ENCODE measurements at regions not wholly inside any gene's neighbourhood (a gene's known extent, or its start where the extent isn't known, plus 50 kb on each side); places are given as distances from the start of the nearest gene placed in this dataset.

DNA sequence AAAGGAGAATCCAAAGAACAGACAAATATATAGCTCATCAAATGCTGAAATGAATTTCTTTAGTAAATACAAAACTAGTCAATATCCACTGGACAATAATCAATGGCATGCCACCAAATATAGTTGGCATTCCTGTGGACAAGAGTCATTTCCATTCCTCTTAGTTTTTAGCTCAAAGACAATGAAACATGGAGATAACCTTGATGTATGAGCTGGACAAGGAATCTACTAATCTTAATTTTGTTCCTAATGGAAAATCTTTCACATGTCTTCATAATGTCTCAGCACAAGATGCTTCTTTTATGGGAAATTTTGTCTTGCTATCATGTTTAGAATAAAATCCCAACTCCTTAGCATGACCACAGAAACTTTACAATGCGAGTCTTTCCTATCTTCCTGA lies 87.8 kb downstream of the PFDN4 start:
- ChIA-PET CTCF (no interaction called here), POLR2A (no interaction called here)
- H3K36me3 ChIP-seq (ENCODE audit: control insufficient read depth, insufficient read depth, low read length), result no peaks in the 10 kb centered on the region
- H3K4me1 Mint-ChIP-seq (ENCODE audit: low read depth, unreplicated experiment), result no peaks in the 10 kb centered on the region
- H3K4me1 ChIP-seq, result no peaks in the 10 kb centered on the region
- H3K9me3 Mint-ChIP-seq (ENCODE audit: unreplicated experiment), result no peaks in the 10 kb centered on the region
- peaks cover 11% of the 10 kb centered on the region for H3K27me3 Mint-ChIP-seq (ENCODE audit: insufficient read depth, unreplicated experiment)
- TF ChIP-seq, protein P1, sequence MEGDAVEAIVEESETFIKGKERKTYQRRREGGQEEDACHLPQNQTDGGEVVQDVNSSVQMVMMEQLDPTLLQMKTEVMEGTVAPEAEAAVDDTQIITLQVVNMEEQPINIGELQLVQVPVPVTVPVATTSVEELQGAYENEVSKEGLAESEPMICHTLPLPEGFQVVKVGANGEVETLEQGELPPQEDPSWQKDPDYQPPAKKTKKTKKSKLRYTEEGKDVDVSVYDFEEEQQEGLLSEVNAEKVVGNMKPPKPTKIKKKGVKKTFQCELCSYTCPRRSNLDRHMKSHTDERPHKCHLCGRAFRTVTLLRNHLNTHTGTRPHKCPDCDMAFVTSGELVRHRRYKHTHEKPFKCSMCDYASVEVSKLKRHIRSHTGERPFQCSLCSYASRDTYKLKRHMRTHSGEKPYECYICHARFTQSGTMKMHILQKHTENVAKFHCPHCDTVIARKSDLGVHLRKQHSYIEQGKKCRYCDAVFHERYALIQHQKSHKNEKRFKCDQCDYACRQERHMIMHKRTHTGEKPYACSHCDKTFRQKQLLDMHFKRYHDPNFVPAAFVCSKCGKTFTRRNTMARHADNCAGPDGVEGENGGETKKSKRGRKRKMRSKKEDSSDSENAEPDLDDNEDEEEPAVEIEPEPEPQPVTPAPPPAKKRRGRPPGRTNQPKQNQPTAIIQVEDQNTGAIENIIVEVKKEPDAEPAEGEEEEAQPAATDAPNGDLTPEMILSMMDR (IDR thresholded peaks at IDR 0.05; ENCODE audit: insufficient read depth in 1 of 2, low read depth in 1 of 2, low read length in 1 of 2, severe bottlenecking in 1 of 2, unreplicated experiment in 1 of 2), result no peak
- no peak overlapping the region for H3K4me3 ChIP-seq (ENCODE audit: low read depth, low read length)
- no TSS peak for BruUV-seq (replicated peaks)
- H3K9me3 ChIP-seq, result no peaks in the 10 kb centered on the region
- DNase-seq, result no peak
- H3K27me3 ChIP-seq (replicated peaks; ENCODE audit: control insufficient read depth, insufficient read depth, low read length), result no peaks in the 10 kb centered on the region; the same call in none of the 2 replicates
- H3K4me3 Mint-ChIP-seq (ENCODE audit: unreplicated experiment), result no peak overlapping the region
- intact Hi-C loops (cut with micrococcal nuclease; ENCODE audit: unreplicated experiment), result no loop called here
- H3K36me3 Mint-ChIP-seq (ENCODE audit: insufficient read depth, unreplicated experiment), result no peaks in the 10 kb centered on the region
- H3K27ac Mint-ChIP-seq (ENCODE audit: unreplicated experiment), result no peak overlapping the region

DNA sequence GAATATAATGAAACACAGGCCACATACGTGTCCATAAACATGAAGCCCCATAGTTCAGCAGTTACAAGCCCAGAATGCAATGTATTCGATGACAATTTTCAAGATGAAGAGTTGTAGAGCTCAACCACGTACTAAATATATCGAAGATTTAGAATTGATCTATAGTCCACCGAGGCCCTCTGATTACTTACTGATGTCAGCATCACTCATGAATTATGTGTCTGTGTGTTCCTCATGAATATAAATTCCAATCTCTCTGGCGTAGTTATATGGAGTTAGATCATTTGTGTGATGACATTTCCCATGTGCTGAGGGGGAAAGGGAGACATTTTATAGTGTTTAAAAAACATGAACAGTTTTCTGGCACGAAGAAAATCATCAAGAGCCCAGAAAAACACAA lies 97.5 kb downstream of the PFDN4 start:
- Histone ChIP-seq H3K36me3 (ENCODE audit: control insufficient read depth, insufficient read depth, low read length) (no peaks in the 10 kb centered on the region), H3K9me3 (no peaks in the 10 kb centered on the region), H3K27me3 (replicated peaks; ENCODE audit: control insufficient read depth, insufficient read depth, low read length) (no peaks in the 10 kb centered on the region), H3K4me1 (no peaks in the 10 kb centered on the region), H3K4me3 (ENCODE audit: low read depth, low read length) (no peak overlapping the region)
- no peak for DNase-seq
- POLR2A ChIA-PET, result no interaction called here
- TF ChIP-seq, protein P1 (IDR thresholded peaks at IDR 0.05; ENCODE audit: insufficient read depth in 1 of 2, low read depth in 1 of 2, low read length in 1 of 2, severe bottlenecking in 1 of 2, unreplicated experiment in 1 of 2), result no peak
- H3K4me1 Mint-ChIP-seq (ENCODE audit: low read depth, unreplicated experiment), result no peaks in the 10 kb centered on the region
- no peak overlapping the region for H3K4me3 Mint-ChIP-seq (ENCODE audit: unreplicated experiment)
- H3K27me3 Mint-ChIP-seq (ENCODE audit: insufficient read depth, unreplicated experiment), result peaks cover 12% of the 10 kb centered on the region
- intact Hi-C loops (cut with micrococcal nuclease; ENCODE audit: unreplicated experiment), result no loop called here
- no peaks in the 10 kb centered on the region for H3K36me3 Mint-ChIP-seq (ENCODE audit: insufficient read depth, unreplicated experiment)
- CTCF ChIA-PET, result no interaction called here
- BruUV-seq (replicated peaks), result no TSS peak
- H3K27ac Mint-ChIP-seq (ENCODE audit: unreplicated experiment), result no peak overlapping the region
- H3K9me3 Mint-ChIP-seq (ENCODE audit: unreplicated experiment), result no peaks in the 10 kb centered on the region

DNA sequence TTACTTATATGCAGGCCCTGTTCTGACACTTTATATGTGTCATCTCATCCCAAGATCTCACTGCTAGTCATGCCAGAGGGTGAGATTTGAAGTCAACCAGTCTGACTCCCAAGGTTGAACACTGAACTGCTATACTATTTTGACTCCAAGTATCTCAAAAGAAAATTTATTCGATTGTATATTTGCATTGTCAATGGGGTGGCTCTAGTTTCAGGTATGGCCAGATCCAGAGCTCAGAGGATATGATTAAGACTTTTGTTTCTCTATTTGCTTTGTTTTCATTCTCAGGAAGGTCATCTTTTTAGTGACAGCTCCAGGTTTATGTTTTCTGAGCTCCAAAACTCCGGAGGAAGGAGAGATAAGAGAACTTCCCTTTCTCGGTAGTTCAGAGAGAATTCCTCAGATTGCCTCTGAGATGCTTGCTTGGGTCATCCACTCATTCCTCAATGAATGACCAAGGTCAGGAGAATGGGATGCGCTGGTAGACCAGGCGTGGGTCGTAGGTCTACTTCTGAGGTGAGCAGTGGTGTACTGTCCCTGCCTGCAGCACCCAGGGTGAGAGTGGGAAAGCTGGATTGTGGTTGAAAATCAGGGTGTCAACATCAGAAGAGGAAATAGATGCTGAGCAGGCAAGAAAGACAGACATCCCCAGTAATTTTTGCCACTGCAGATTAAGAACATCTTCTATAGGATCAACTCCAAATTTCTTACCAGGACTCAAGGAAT lies 99.3 kb downstream of the PFDN4 start:
- Histone ChIP-seq H3K36me3 (ENCODE audit: control insufficient read depth, insufficient read depth, low read length) (no peaks in the 10 kb centered on the region), H3K4me1 (no peaks in the 10 kb centered on the region), H3K27me3 (replicated peaks; ENCODE audit: control insufficient read depth, insufficient read depth, low read length) (no peaks in the 10 kb centered on the region), H3K4me3 (ENCODE audit: low read depth, low read length) (no peak overlapping the region), H3K9me3 (0 out of 2 replicates have a peak, but pooled peaks cover 4% of the 10 kb centered on the region)
- H3K27me3 Mint-ChIP-seq (ENCODE audit: insufficient read depth, unreplicated experiment), result peaks cover 16% of the 10 kb centered on the region
- no peaks in the 10 kb centered on the region for H3K9me3 Mint-ChIP-seq (ENCODE audit: unreplicated experiment)
- POLR2A ChIA-PET, result interaction anchor here (0.6 kb wide), 1 partner anchor 577 kb away, joined by 3 read pairs; no protein-coding TSS in a partner anchor
- H3K4me1 Mint-ChIP-seq (ENCODE audit: low read depth, unreplicated experiment), result no peaks in the 10 kb centered on the region
- intact Hi-C loops (cut with micrococcal nuclease; ENCODE audit: unreplicated experiment), result no loop called here
- DNase-seq, result no peak
- CTCF ChIA-PET, result no interaction called here
- H3K4me3 Mint-ChIP-seq (ENCODE audit: unreplicated experiment), result no peak overlapping the region
- TF ChIP-seq, protein P1 (IDR thresholded peaks at IDR 0.05; ENCODE audit: insufficient read depth in 1 of 2, low read depth in 1 of 2, low read length in 1 of 2, severe bottlenecking in 1 of 2, unreplicated experiment in 1 of 2), result no peak
- H3K36me3 Mint-ChIP-seq (ENCODE audit: insufficient read depth, unreplicated experiment), result no peaks in the 10 kb centered on the region
- H3K27ac Mint-ChIP-seq (ENCODE audit: unreplicated experiment), result no peak overlapping the region
- no TSS peak for BruUV-seq (replicated peaks)

All from Caco-2 (cell line).